HEK293 (cell line): ENCODE measurements at regions not wholly inside any gene's neighbourhood (a gene's known extent, or its start where the extent isn't known, plus 50 kb on each side); places are given as distances from the start of the nearest gene placed in this dataset.

Experiments
- CTCF ChIA-PET: fragments of 350-600 bp; formaldehyde crosslinking; extraction: SDS; loops from one replicate; lab custom pipeline; 2021; ENCODE audit warnings: antibody characterized with exemption; lab: Yijun Ruan, JAX
- POLR2A ChIA-PET: fragments of 300-600 bp; formaldehyde crosslinking; extraction: SDS; loops from one replicate; lab custom pipeline; 2020; ENCODE audit warnings: antibody characterized with exemption, inconsistent platforms; lab: Yijun Ruan, JAX
- H3K27ac ChIP-seq: fragments of 200-500 bp; sonication (Bioruptor generic); 2 replicates; pipeline ENCODE4 v1.5.1; 2014; ENCODE audit warnings: low read depth, low read length, control low read depth, inconsistent platforms; ENCODE audit errors: extremely low read depth
- H3K36me3 ChIP-seq, 2 experiments: fragments of 200-500 bp in 1 of 2; sonication (Bioruptor generic) in 1 of 2; 1 replicate in 1 of 2; 2 replicates in 1 of 2; pipeline ENCODE4 v1.5.1; 2014 to 2017; ENCODE audit warnings: inconsistent platforms in 2 of 2, low read length in 2 of 2; ENCODE audit not compliant: control insufficient read depth in 2 of 2, insufficient read depth in 1 of 2
- H3K4me1 ChIP-seq: fragments of 200-500 bp; sonication (Bioruptor generic); 2 replicates; pipeline ENCODE4 v1.5.1; 2014; ENCODE audit warnings: mild to moderate bottlenecking, low read length, inconsistent platforms; ENCODE audit not compliant: control insufficient read depth, insufficient read depth
- H3K4me3 ChIP-seq: 2 replicates; pipeline ENCODE4 v1.5.1; 2011; ENCODE audit warnings: low read depth, mild to moderate bottlenecking, control low read depth, low read length, moderate library complexity
- H3K9me3 ChIP-seq: fragments of 200-500 bp; sonication (Bioruptor generic); 2 replicates; pipeline ENCODE4 v1.5.1; 2014; ENCODE audit warnings: low read depth, low read length, inconsistent platforms; ENCODE audit not compliant: control insufficient read depth, insufficient read depth
- PRDM1 ChIP-seq: fragments of 450-650 bp; formaldehyde crosslinking; IDR thresholded peaks from 2 replicates; pipeline ENCODE4; 2016; ENCODE audit warnings: missing biosample characterization, missing genetic modification characterization
- SALL2 ChIP-seq: fragments of 450-650 bp; formaldehyde crosslinking; IDR thresholded peaks from 2 replicates; pipeline ENCODE4 v1.5.0; 2017; ENCODE audit warnings: missing biosample characterization, mild to moderate bottlenecking, missing genetic modification characterization, borderline replicate concordance
- SP2 ChIP-seq: fragments of 450-650 bp; formaldehyde crosslinking; IDR thresholded peaks from 2 replicates; pipeline ENCODE4 v1.5.1; 2016; ENCODE audit warnings: missing biosample characterization, missing genetic modification characterization
- YY1 ChIP-seq: fragments of 450-650 bp; formaldehyde crosslinking; IDR thresholded peaks from 2 replicates; pipeline ENCODE4 v1.5.1; 2018; ENCODE audit warnings: missing biosample characterization, missing genetic modification characterization
- ZBTB21 ChIP-seq: fragments of 450-650 bp; formaldehyde crosslinking; IDR thresholded peaks from 2 replicates; pipeline ENCODE4 v1.5.1; 2017; ENCODE audit warnings: missing biosample characterization, missing genetic modification characterization
- ZFP37 ChIP-seq: fragments of 450-650 bp; formaldehyde crosslinking; IDR thresholded peaks from 2 replicates; pipeline ENCODE4 v1.5.1; 2016; ENCODE audit warnings: missing biosample characterization, missing genetic modification characterization
- ZNF2 ChIP-seq: fragments of 450-650 bp; formaldehyde crosslinking; IDR thresholded peaks from 2 replicates; pipeline ENCODE4 v1.5.1; 2016; ENCODE audit warnings: missing biosample characterization, missing genetic modification characterization
- ZNF248 ChIP-seq: fragments of 450-650 bp; formaldehyde crosslinking; IDR thresholded peaks from 2 replicates; pipeline ENCODE4 v1.5.1; 2017; ENCODE audit warnings: missing biosample characterization, missing genetic modification characterization
- ZNF354C ChIP-seq: fragments of 450-650 bp; formaldehyde crosslinking; IDR thresholded peaks from 2 replicates; pipeline ENCODE4 v1.5.1; 2016; ENCODE audit warnings: missing biosample characterization, missing genetic modification characterization, low read depth, borderline replicate concordance
- ZNF37A ChIP-seq: fragments of 450-650 bp; IDR thresholded peaks from 2 replicates; pipeline ENCODE4 v1.5.1; 2018; ENCODE audit warnings: missing biosample characterization, missing genetic modification characterization
- ZNF544 ChIP-seq: fragments of 450-650 bp; formaldehyde crosslinking; IDR thresholded peaks from 2 replicates; pipeline ENCODE4 v1.5.0; 2017; ENCODE audit warnings: missing biosample characterization, missing genetic modification characterization
- ZNF571 ChIP-seq: fragments of 450-650 bp; formaldehyde crosslinking; IDR thresholded peaks from 2 replicates; pipeline ENCODE4 v1.5.0; 2017; ENCODE audit warnings: missing biosample characterization, missing genetic modification characterization
- ZNF596 ChIP-seq: fragments of 450-650 bp; IDR thresholded peaks from 2 replicates; pipeline ENCODE4 v1.5.0; 2018; ENCODE audit warnings: missing biosample characterization, mild to moderate bottlenecking, missing genetic modification characterization, moderate library complexity
- ZNF624 ChIP-seq: fragments of 450-650 bp; formaldehyde crosslinking; IDR thresholded peaks from 2 replicates; pipeline ENCODE4 v1.5.1; 2017; ENCODE audit warnings: missing biosample characterization, missing genetic modification characterization
- ZNF670 ChIP-seq: fragments of 450-650 bp; formaldehyde crosslinking; IDR thresholded peaks from 2 replicates; pipeline ENCODE4 v1.5.1; 2016; ENCODE audit warnings: missing biosample characterization, missing genetic modification characterization, low read depth
- ZNF701 ChIP-seq: fragments of 450-650 bp; formaldehyde crosslinking; IDR thresholded peaks from 2 replicates; pipeline ENCODE4 v1.5.1; 2016; ENCODE audit warnings: missing biosample characterization, missing genetic modification characterization
- ZNF777 ChIP-seq: fragments of 450-650 bp; formaldehyde crosslinking; IDR thresholded peaks from 2 replicates; pipeline ENCODE4 v1.5.1; 2017; ENCODE audit warnings: missing biosample characterization, missing genetic modification characterization, borderline replicate concordance
- ZSCAN16 ChIP-seq: fragments of 450-650 bp; formaldehyde crosslinking; IDR thresholded peaks from 2 replicates; pipeline ENCODE4 v1.5.1; 2016; ENCODE audit warnings: missing biosample characterization, missing genetic modification characterization
- TF ChIP-seq, protein P1 (sequence below): fragments of 450-650 bp; formaldehyde crosslinking; IDR thresholded peaks from 2 replicates; pipeline ENCODE4 v1.5.1; 2016; ENCODE audit warnings: missing biosample characterization, missing genetic modification characterization
- TF ChIP-seq, protein P2 (sequence below): fragments of 450-650 bp; formaldehyde crosslinking; IDR thresholded peaks from 2 replicates; pipeline ENCODE4 v1.5.1; 2016; ENCODE audit warnings: missing biosample characterization, missing genetic modification characterization
- TF ChIP-seq, protein P3 (sequence below): fragments of 450-650 bp; formaldehyde crosslinking; IDR thresholded peaks from 2 replicates; pipeline ENCODE4; 2016; ENCODE audit warnings: missing biosample characterization, missing genetic modification characterization
- TF ChIP-seq, protein P4 (sequence below): fragments of 450-650 bp; formaldehyde crosslinking; IDR thresholded peaks from 2 replicates; pipeline ENCODE4 v1.5.1; 2016; ENCODE audit warnings: missing biosample characterization, missing genetic modification characterization, low read depth
- TF ChIP-seq, protein P5 (sequence below): fragments of 450-650 bp; formaldehyde crosslinking; IDR thresholded peaks from 2 replicates; pipeline ENCODE4 v1.5.1; 2017; ENCODE audit warnings: missing biosample characterization, missing genetic modification characterization
- TF ChIP-seq, protein P6 (sequence below): fragments of 450-650 bp; formaldehyde crosslinking; IDR thresholded peaks from 2 replicates; pipeline ENCODE4 v1.5.1; 2016; ENCODE audit warnings: missing biosample characterization, missing genetic modification characterization, low read depth

DNA sequence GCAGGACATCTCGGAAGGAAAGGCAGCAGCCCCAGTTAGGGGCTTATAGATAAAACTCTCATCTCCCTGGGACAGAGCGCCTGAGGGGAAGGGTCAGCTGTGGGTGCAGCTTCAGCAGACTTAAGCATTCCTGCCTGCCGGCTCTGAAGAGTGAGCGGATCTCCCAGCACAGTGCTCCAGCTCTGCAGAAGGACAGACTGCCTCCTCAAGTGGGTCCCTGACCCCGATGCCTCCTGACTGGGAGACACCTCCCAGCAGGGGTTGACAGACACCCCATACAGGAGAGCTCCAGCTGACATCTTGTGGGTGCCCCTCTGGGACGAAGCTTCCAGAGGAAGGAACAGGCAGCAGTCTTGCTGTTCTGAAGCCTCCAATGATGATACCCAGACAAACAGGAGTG lies 117.1 kb upstream of the POT1 start:
- POLR2A ChIA-PET, result no interaction called here
- H3K27ac ChIP-seq, result no peak overlapping the region

DNA sequence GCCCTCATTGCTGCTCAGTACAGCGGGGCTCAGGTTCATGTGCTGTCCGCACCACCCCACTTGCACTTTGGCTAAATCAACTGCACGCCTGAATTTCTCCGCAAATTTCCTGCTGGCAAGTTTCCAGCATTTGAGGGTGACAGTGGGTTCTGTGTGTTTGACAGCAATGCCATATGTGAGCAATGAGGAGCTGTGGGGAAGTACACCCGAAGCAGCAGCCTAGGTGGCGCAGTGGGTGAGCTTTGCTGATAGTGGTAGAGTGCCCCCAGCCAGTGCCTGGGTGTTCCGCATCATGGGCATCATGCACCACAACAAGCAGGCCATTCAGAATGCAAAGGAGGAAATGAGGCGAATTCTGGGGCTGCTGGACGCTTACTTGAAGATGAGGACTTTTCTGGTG lies 103.9 kb upstream of the POT1 start:
- Histone ChIP-seq H3K4me1 (no peaks in the 10 kb centered on the region), H3K27ac (no peak overlapping the region), H3K4me3 (no peak overlapping the region), H3K36me3 (no peaks in the 10 kb centered on the region), H3K9me3 (no peaks in the 10 kb centered on the region)
- ChIA-PET POLR2A (no interaction called here), CTCF (no interaction called here)
- TF ChIP-seq ZSCAN16 (tag by site-specific recombination) (no peak), ZNF777 (tag by site-specific recombination) (no peak), SALL2 (tag by site-specific recombination) (no peak), ZNF354C (tag by site-specific recombination) (no peak), ZFP37 (no peak), ZNF571 (no peak), ZNF624 (no peak), ZBTB21 (tag by site-specific recombination) (no peak), ZNF544 (no peak), ZNF701 (no peak), SP2 (tag by site-specific recombination) (no peak)
- TF ChIP-seq, protein P1, sequence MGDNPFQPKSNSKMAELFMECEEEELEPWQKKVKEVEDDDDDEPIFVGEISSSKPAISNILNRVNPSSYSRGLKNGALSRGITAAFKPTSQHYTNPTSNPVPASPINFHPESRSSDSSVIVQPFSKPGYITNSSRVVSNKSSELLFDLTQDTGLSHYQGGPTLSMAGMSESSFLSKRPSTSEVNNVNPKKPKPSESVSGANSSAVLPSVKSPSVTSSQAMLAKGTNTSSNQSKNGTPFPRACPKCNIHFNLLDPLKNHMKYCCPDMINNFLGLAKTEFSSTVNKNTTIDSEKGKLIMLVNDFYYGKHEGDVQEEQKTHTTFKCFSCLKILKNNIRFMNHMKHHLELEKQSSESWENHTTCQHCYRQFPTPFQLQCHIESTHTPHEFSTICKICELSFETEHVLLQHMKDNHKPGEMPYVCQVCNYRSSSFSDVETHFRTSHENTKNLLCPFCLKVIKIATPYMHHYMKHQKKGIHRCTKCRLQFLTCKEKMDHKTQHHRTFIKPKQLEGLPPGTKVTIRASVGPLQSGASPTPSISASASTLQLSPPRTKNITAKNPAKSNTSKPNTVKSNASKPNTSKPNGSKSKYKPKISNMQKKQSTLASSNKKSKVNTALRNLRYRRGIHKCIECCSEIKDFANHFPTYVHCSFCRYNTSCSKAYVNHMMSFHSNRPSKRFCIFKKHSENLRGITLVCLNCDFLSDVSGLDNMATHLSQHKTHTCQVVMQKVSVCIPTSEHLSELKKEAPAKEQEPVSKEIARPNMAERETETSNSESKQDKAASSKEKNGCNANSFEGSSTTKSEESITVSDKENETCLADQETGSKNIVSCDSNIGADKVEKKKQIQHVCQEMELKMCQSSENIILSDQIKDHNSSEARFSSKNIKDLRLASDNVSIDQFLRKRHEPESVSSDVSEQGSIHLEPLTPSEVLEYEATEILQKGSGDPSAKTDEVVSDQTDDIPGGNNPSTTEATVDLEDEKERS, result no peak
- TF ChIP-seq, protein P2, sequence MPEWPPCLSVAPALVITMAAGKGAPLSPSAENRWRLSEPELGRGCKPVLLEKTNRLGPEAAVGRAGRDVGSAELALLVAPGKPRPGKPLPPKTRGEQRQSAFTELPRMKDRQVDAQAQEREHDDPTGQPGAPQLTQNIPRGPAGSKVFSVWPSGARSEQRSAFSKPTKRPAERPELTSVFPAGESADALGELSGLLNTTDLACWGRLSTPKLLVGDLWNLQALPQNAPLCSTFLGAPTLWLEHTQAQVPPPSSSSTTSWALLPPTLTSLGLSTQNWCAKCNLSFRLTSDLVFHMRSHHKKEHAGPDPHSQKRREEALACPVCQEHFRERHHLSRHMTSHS (tag by site-specific recombination), result no peak
- TF ChIP-seq, protein P3, sequence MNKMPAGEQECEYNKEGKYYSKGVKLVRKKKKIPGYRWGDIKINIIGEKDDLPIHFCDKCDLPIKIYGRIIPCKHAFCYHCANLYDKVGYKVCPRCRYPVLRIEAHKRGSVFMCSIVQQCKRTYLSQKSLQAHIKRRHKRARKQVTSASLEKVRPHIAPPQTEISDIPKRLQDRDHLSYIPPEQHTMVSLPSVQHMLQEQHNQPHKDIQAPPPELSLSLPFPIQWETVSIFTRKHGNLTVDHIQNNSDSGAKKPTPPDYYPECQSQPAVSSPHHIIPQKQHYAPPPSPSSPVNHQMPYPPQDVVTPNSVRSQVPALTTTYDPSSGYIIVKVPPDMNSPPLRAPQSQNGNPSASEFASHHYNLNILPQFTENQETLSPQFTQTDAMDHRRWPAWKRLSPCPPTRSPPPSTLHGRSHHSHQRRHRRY (tag by site-specific recombination), result no peak
- TF ChIP-seq, protein P4, sequence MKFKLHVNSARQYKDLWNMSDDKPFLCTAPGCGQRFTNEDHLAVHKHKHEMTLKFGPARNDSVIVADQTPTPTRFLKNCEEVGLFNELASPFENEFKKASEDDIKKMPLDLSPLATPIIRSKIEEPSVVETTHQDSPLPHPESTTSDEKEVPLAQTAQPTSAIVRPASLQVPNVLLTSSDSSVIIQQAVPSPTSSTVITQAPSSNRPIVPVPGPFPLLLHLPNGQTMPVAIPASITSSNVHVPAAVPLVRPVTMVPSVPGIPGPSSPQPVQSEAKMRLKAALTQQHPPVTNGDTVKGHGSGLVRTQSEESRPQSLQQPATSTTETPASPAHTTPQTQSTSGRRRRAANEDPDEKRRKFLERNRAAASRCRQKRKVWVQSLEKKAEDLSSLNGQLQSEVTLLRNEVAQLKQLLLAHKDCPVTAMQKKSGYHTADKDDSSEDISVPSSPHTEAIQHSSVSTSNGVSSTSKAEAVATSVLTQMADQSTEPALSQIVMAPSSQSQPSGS (tag by site-specific recombination), result no peak
- TF ChIP-seq, protein P5, sequence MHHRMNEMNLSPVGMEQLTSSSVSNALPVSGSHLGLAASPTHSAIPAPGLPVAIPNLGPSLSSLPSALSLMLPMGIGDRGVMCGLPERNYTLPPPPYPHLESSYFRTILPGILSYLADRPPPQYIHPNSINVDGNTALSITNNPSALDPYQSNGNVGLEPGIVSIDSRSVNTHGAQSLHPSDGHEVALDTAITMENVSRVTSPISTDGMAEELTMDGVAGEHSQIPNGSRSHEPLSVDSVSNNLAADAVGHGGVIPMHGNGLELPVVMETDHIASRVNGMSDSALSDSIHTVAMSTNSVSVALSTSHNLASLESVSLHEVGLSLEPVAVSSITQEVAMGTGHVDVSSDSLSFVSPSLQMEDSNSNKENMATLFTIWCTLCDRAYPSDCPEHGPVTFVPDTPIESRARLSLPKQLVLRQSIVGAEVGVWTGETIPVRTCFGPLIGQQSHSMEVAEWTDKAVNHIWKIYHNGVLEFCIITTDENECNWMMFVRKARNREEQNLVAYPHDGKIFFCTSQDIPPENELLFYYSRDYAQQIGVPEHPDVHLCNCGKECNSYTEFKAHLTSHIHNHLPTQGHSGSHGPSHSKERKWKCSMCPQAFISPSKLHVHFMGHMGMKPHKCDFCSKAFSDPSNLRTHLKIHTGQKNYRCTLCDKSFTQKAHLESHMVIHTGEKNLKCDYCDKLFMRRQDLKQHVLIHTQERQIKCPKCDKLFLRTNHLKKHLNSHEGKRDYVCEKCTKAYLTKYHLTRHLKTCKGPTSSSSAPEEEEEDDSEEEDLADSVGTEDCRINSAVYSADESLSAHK (tag by site-specific recombination), result no peak
- TF ChIP-seq, protein P6, sequence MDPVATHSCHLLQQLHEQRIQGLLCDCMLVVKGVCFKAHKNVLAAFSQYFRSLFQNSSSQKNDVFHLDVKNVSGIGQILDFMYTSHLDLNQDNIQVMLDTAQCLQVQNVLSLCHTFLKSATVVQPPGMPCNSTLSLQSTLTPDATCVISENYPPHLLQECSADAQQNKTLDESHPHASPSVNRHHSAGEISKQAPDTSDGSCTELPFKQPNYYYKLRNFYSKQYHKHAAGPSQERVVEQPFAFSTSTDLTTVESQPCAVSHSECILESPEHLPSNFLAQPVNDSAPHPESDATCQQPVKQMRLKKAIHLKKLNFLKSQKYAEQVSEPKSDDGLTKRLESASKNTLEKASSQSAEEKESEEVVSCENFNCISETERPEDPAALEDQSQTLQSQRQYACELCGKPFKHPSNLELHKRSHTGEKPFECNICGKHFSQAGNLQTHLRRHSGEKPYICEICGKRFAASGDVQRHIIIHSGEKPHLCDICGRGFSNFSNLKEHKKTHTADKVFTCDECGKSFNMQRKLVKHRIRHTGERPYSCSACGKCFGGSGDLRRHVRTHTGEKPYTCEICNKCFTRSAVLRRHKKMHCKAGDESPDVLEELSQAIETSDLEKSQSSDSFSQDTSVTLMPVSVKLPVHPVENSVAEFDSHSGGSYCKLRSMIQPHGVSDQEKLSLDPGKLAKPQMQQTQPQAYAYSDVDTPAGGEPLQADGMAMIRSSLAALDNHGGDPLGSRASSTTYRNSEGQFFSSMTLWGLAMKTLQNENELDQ (tag by site-specific recombination), result no peak

More for the DNA sequence above, 117.1 kb upstream of the POT1 start:
- no peaks in the 10 kb centered on the region for H3K4me1 ChIP-seq
- TF ChIP-seq ZNF670 (tag by site-specific recombination) (no peak), ZNF37A (tag by site-specific recombination) (no peak), ZNF248 (tag by site-specific recombination) (no peak), YY1 (tag by site-specific recombination) (no peak), ZNF596 (tag by site-specific recombination) (no peak), PRDM1 (no peak), ZNF2 (tag by site-specific recombination) (no peak)
- H3K36me3 ChIP-seq, result no peaks in the 10 kb centered on the region
- H3K9me3 ChIP-seq, result no peaks in the 10 kb centered on the region
- no peak overlapping the region for H3K4me3 ChIP-seq
- CTCF ChIA-PET, result no interaction called here
